ENCODE measurements at regions not wholly inside any gene's neighbourhood (a gene's known extent, or its start where the extent isn't known, plus 50 kb on each side); places are given as distances from the start of the nearest gene placed in this dataset.
A peak's percentile ranks its signal among the peaks of the same experiment; 100 is the strongest.

DNA sequence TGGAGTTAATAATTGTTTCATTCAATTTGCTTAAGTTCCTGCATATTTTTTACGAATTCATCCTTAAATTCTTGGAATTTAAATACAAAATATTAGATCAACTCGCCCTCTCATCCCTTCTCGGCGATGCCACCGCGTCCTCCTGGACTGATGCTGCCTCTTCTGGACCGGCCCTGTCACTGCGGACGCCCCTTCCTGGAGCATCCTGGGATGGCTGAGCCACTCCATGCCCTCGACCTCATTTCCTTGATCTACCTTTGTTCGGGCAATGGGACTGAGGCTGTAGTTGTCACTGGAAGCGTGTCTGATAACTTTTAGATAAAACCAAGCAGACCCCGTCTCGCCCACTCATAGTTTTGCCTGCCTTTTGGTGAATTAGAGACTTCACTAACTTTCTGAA, 283.7 kb downstream of the TEX29 start:
- H3K4me1 ChIP-seq (ENCODE audit: insufficient read depth, low read length): no peaks in the 10 kb centered on the region
- H3K4me1 Mint-ChIP-seq: peaks cover 14 to 21% of the 10 kb centered on the region in 2 experiments
- H2BK120ac ChIP-seq (ENCODE audit: low read depth, low read length, poor library complexity, severe bottlenecking): no peak overlapping the region
- no peak overlapping the region for H2BK15ac ChIP-seq (ENCODE audit: low read depth, low read length)
- H2BK12ac ChIP-seq (ENCODE audit: insufficient read length, low read depth, low read length): no peak overlapping the region
- peak; percentile 45 for DNase-seq
- no peak overlapping the region for H3K27ac Mint-ChIP-seq
- no peak overlapping the region for H3K18ac ChIP-seq (ENCODE audit: insufficient read length, low read depth, low read length)
- no peak overlapping the region for H3K4me2 ChIP-seq (ENCODE audit: insufficient read depth, insufficient read length, low read length)
- H3K56ac ChIP-seq (ENCODE audit: insufficient read length, low read depth, low read length): no peak overlapping the region
- WGBS (ENCODE audit: extremely low coverage, insufficient read length, low lambda C conversion rate): no CpG with 5 or more reads among the region's 14 CpGs
- H4K8ac ChIP-seq (replicated peaks; ENCODE audit: insufficient read length, low read depth, low read length): no peak overlapping the region
- no peaks in the 10 kb centered on the region for H3K79me2 ChIP-seq (ENCODE audit: insufficient read depth, low read length)
- H3K9me3 ChIP-seq (ENCODE audit: control insufficient read depth, low read depth, low read length): no peaks in the 10 kb centered on the region
- H2AFZ ChIP-seq (ENCODE audit: low read length): no peak overlapping the region
- no peak overlapping the region for H3K23ac ChIP-seq (ENCODE audit: insufficient read length, low read depth, low read length)
- TF ChIP-seq, protein P1, sequence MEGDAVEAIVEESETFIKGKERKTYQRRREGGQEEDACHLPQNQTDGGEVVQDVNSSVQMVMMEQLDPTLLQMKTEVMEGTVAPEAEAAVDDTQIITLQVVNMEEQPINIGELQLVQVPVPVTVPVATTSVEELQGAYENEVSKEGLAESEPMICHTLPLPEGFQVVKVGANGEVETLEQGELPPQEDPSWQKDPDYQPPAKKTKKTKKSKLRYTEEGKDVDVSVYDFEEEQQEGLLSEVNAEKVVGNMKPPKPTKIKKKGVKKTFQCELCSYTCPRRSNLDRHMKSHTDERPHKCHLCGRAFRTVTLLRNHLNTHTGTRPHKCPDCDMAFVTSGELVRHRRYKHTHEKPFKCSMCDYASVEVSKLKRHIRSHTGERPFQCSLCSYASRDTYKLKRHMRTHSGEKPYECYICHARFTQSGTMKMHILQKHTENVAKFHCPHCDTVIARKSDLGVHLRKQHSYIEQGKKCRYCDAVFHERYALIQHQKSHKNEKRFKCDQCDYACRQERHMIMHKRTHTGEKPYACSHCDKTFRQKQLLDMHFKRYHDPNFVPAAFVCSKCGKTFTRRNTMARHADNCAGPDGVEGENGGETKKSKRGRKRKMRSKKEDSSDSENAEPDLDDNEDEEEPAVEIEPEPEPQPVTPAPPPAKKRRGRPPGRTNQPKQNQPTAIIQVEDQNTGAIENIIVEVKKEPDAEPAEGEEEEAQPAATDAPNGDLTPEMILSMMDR (conservative IDR thresholded peaks at IDR 0.05): peak; percentile 65
- H3K27me3 ChIP-seq (ENCODE audit: insufficient read depth, low read length): no peaks in the 10 kb centered on the region
- H3K27me3 Mint-ChIP-seq (ENCODE audit: low read depth): peaks cover 9% of the 10 kb centered on the region
- no peak overlapping the region for H3K4me3 Mint-ChIP-seq
- no peaks in the 10 kb centered on the region for H3K36me3 Mint-ChIP-seq (ENCODE audit: insufficient read depth in 1 of 3, low read depth in 3 of 3)
- H3K4ac ChIP-seq (ENCODE audit: low read depth, low read length): no peak overlapping the region
- no peak overlapping the region for H4K5ac ChIP-seq (ENCODE audit: insufficient read length, low read depth, low read length)
- H3K27ac ChIP-seq (ENCODE audit: insufficient read length, low read depth, low read length): no peak overlapping the region
- no peak overlapping the region for H3T11ph ChIP-seq (ENCODE audit: low read length)
- no peaks in the 10 kb centered on the region for H4K20me1 ChIP-seq (ENCODE audit: control insufficient read depth, insufficient read depth, insufficient read length)
- H4K91ac ChIP-seq (ENCODE audit: insufficient read length, low read depth, low read length): no peak overlapping the region
- no peak overlapping the region for H3K9ac ChIP-seq (ENCODE audit: extremely low read depth, insufficient read length, low read length)
- H2BK20ac ChIP-seq (ENCODE audit: low read depth, low read length, poor library complexity, severe bottlenecking): no peak overlapping the region
- no peaks in the 10 kb centered on the region for H3K23me2 ChIP-seq (ENCODE audit: insufficient read length, low read depth, low read length, poor library complexity, severe bottlenecking)
- no peak overlapping the region for H3K14ac ChIP-seq (ENCODE audit: insufficient read depth, low read length)
- no peaks in the 10 kb centered on the region for H3K79me1 ChIP-seq (ENCODE audit: insufficient read depth, low read depth, low read length, poor library complexity, severe bottlenecking)
- H2AK5ac ChIP-seq (ENCODE audit: insufficient read length, low read length): no peak overlapping the region
- H3K9me3 Mint-ChIP-seq: no peaks in the 10 kb centered on the region; a peak in 2 of 5 replicates
- no peak overlapping the region for H2BK5ac ChIP-seq (ENCODE audit: insufficient read length, low read length)
